ENCODE measurements at regions not wholly inside any gene's neighbourhood (a gene's known extent, or its start where the extent isn't known, plus 50 kb on each side); places are given as distances from the start of the nearest gene placed in this dataset.

GRCh38 chr6:99165838-99166237, 183.6 kb downstream of the FAXC start:
- DNase-seq (ENCODE audit: low spot score) (no peak), ATAC-seq (ENCODE audit: low FRiP score) (no peak)
- TF ChIP-seq, protein P1, sequence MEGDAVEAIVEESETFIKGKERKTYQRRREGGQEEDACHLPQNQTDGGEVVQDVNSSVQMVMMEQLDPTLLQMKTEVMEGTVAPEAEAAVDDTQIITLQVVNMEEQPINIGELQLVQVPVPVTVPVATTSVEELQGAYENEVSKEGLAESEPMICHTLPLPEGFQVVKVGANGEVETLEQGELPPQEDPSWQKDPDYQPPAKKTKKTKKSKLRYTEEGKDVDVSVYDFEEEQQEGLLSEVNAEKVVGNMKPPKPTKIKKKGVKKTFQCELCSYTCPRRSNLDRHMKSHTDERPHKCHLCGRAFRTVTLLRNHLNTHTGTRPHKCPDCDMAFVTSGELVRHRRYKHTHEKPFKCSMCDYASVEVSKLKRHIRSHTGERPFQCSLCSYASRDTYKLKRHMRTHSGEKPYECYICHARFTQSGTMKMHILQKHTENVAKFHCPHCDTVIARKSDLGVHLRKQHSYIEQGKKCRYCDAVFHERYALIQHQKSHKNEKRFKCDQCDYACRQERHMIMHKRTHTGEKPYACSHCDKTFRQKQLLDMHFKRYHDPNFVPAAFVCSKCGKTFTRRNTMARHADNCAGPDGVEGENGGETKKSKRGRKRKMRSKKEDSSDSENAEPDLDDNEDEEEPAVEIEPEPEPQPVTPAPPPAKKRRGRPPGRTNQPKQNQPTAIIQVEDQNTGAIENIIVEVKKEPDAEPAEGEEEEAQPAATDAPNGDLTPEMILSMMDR (IDR thresholded peaks at IDR 0.05): no peak

DNA sequence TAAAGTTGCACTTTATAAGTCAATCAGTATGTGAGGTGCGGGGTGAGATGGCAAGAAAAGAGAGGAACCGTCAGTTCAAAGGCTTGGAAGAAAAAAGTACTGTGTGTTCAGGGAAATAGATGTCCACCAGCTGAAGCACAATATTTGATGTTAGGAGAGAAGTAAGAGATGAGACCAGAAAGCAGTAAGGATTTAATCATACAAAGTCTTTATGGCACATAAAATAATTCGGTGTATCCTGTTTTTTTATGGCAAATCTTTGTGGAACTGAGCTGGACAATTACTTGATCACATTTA, 197.2 kb downstream of the FAXC start:
- no peak for ATAC-seq (ENCODE audit: low FRiP score)
- no peak for DNase-seq (ENCODE audit: low spot score)
- TF ChIP-seq, protein P1 (IDR thresholded peaks at IDR 0.05): no peak

- peak; percentile 68 for ATAC-seq (ENCODE audit: low FRiP score)
- TF ChIP-seq, protein P1 (IDR thresholded peaks at IDR 0.05): no peak
- DNase-seq (ENCODE audit: low spot score): no peak
Measured at GRCh38 chr6:99151634-99152346, 197.7 kb downstream of the FAXC start.

DNA sequence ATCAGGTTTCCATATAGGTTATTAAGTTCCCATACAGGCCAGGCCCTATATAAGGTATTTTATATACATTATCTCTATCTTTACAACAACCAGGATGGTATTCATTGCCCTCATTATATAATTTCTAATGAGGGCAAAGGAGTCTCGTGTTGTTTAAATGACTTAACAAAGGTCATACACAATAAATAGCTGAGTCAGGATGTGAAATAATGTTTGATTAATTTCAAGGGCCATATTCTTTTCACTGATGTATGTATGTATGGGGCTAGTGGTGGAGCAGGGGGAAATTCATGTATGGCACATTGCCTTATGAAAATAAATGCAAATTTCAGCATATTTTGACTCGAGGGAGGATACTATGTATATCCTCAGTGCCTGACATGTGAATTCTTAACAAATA, 200.7 kb downstream of the FAXC start:
- TF ChIP-seq, protein P1 (IDR thresholded peaks at IDR 0.05): no peak
- DNase-seq (ENCODE audit: low spot score): no peak
- ATAC-seq (ENCODE audit: low FRiP score): no peak

DNA sequence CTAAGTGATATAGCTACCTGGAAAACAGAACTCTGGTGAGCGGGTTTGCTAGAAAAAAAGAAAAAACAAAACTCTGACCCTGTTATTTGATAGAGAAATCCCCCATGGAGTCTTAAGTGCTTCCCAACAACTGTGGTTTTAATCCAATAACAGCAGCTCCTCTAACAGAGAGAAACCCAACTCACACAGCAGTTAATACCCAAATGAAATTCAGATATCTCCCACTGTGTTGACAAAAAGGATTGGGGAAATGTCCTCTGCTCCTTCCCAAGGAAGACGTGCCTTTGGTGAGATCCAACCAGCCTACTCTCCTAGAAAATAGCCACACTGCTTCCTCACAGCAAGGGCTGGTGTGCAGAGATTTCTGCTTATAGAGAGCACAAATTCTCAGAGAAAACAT, 200.4 kb upstream of the FBXL4 start:
- DNase-seq (ENCODE audit: low spot score): no peak
- TF ChIP-seq, protein P1 (IDR thresholded peaks at IDR 0.05): no peak
- ATAC-seq (ENCODE audit: low FRiP score): no peak

- ATAC-seq (ENCODE audit: low FRiP score) (no peak), DNase-seq (ENCODE audit: low spot score) (no peak)
- TF ChIP-seq, protein P1 (IDR thresholded peaks at IDR 0.05): no peak
Measured at GRCh38 chr6:99147206-99147605, 199.5 kb upstream of the FBXL4 start.

GRCh38 chr6:99146711-99147110, 199.0 kb upstream of the FBXL4 start:
- TF ChIP-seq, protein P1 (IDR thresholded peaks at IDR 0.05): no peak
- ATAC-seq (ENCODE audit: low FRiP score) (no peak), DNase-seq (ENCODE audit: low spot score) (no peak)

Measured in omental fat pad (tissue), 3 donors.